ENCODE measurements at regions not wholly inside any gene's neighbourhood (a gene's known extent, or its start where the extent isn't known, plus 50 kb on each side); places are given as distances from the start of the nearest gene placed in this dataset.

DNA sequence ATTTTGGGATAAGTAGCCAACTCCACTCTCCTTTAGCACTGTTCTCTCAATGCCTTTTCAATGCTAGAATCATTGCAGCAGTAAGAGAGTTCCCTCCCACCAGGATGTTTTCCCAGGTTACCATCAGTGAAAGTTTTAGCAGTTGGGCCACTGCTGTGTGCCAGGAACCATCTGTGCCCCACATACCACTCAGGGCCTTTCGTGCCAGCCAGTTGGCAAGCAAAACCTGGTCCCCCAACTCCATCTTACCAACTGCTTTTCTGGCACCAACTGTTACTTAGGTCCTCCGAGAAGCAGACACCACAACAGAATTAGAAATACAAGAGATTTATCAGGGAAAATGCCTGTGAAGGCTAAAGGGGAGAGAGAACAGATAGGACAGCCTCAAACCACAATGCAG is 533.4 kb upstream of the NBEA start:
- Histone ChIP-seq H3K9me3 (no peaks in the 10 kb centered on the region), H3K27ac (no peak overlapping the region), H3K27me3 (no peaks in the 10 kb centered on the region), H3K36me3 (no peaks in the 10 kb centered on the region), H3K4me1 (peaks cover 0 to 4% (median 0%) of the 10 kb centered on the region in 3 donors), H3K4me3 (no peak overlapping the region)
- WGBS, 2 donors (ENCODE audit: low coverage in 1 of 2) = 88% methylated on average over 1 of the region's 2 CpGs; no CpG with 5 or more reads in 1 of the 2 donors
- no peak for ATAC-seq
- TF ChIP-seq, protein P1, sequence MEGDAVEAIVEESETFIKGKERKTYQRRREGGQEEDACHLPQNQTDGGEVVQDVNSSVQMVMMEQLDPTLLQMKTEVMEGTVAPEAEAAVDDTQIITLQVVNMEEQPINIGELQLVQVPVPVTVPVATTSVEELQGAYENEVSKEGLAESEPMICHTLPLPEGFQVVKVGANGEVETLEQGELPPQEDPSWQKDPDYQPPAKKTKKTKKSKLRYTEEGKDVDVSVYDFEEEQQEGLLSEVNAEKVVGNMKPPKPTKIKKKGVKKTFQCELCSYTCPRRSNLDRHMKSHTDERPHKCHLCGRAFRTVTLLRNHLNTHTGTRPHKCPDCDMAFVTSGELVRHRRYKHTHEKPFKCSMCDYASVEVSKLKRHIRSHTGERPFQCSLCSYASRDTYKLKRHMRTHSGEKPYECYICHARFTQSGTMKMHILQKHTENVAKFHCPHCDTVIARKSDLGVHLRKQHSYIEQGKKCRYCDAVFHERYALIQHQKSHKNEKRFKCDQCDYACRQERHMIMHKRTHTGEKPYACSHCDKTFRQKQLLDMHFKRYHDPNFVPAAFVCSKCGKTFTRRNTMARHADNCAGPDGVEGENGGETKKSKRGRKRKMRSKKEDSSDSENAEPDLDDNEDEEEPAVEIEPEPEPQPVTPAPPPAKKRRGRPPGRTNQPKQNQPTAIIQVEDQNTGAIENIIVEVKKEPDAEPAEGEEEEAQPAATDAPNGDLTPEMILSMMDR (IDR thresholded peaks at IDR 0.05) = no peak
- TF ChIP-seq POLR2AphosphoS5 (IDR thresholded peaks at IDR 0.05) = no peak
- no peak for TF ChIP-seq EP300 (IDR thresholded peaks at IDR 0.05)
- TF ChIP-seq POLR2A (IDR thresholded peaks at IDR 0.05) = no peak

DNA sequence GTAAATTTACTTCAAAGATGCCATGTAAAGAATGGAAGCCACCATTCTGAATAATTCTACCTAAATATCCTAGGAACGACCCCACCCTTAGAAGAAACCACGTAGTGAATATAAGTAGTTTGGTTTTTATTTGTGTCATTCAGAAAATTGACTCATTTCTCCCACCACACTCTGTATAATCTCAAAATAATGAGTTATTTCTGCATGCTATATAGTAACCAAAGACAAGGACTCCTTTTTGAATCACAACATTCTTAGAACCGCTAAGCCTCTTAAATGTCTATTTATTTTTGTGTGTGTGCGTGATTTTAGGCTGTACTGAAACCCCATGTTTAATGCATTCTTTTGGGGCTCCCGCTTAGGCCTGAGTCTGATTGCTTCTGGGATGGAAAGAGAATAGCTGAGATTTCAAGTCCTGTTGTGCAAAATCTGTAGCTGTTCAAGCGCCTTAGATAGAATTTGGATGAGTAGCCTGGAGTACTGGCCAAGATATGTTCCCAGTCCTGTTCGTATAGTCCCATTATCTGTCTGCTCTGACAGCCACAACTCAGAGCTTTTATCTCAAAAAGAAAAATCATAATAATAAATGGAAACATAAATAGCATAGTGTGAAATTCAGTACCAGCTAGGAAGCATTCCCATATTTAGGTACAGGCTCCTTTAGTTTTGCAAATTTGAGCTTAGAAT is 532.4 kb upstream of the NBEA start:
- TF ChIP-seq, protein P1 (IDR thresholded peaks at IDR 0.05) = no peak
- TF ChIP-seq POLR2AphosphoS5 (IDR thresholded peaks at IDR 0.05) (no peak), POLR2A (IDR thresholded peaks at IDR 0.05) (no peak), EP300 (IDR thresholded peaks at IDR 0.05) (no peak)
- Histone ChIP-seq H3K4me3 (no peak overlapping the region), H3K4me1 (peaks cover 0 to 4% (median 0%) of the 10 kb centered on the region in 3 donors), H3K9me3 (no peaks in the 10 kb centered on the region), H3K27ac (no peak overlapping the region), H3K36me3 (no peaks in the 10 kb centered on the region), H3K27me3 (no peaks in the 10 kb centered on the region)
- no peak for ATAC-seq
- 44 to 65% methylated on average over 6 to 7 of the region's 7 CpGs for WGBS, 2 donors (ENCODE audit: low coverage in 1 of 2)

DNA sequence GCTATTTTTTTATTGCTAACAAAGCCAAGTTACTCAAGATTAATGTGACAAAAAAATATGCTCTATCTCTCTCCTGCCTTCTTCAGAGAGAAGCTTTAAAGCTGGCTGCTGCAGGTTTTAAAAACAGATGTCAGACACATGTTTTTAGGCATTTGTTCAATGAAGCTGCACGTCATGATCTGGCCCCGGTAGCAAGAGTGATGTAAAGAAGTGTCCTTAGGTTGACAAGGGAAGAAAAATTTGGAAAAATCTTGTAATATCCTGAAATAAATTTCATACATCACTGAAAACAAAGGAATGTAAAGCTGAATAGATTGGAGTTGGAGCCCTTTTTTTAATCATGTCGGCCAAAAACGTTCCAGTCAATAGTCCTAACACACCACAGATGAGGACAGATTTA is 531.4 kb upstream of the NBEA start:
- no peak for ATAC-seq
- H3K27me3 ChIP-seq = no peaks in the 10 kb centered on the region
- H3K36me3 ChIP-seq = no peaks in the 10 kb centered on the region
- TF ChIP-seq, protein P1 (IDR thresholded peaks at IDR 0.05) = no peak
- no peak for TF ChIP-seq POLR2A (IDR thresholded peaks at IDR 0.05)
- TF ChIP-seq POLR2AphosphoS5 (IDR thresholded peaks at IDR 0.05) = no peak
- no peak for TF ChIP-seq EP300 (IDR thresholded peaks at IDR 0.05)
- no peaks in the 10 kb centered on the region for H3K9me3 ChIP-seq
- WGBS, 2 donors (ENCODE audit: low coverage in 1 of 2) = 34 to 39% methylated on average over 4 of the region's 4 CpGs
- H3K4me1 ChIP-seq = peaks cover 0 to 4% (median 0%) of the 10 kb centered on the region in 3 donors
- no peak overlapping the region for H3K4me3 ChIP-seq
- H3K27ac ChIP-seq = no peak overlapping the region

DNA sequence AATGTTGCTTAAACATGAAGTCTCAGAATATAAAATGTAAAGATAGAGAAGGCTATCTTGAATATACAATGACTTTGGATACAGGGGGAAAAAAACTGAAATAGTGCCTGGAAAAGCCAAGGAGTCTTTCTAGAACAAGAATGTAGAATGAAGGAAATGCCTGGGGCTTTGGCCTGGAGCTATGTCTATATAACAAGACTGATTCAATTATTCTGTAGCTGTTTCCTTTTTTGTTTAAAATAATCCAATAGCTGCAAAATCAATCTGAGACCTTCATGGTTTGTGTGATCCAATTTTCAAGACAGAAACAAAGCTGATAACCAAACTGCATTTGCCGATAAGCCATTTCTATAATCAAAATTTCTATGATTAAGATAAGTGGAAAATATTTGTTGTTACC is 530.9 kb upstream of the NBEA start:
- WGBS, 2 donors (ENCODE audit: low coverage in 1 of 2) = 83 to 100% methylated on average over 1 of the region's 1 CpG
- no peak for ATAC-seq
- Histone ChIP-seq H3K27me3 (no peaks in the 10 kb centered on the region), H3K9me3 (no peaks in the 10 kb centered on the region), H3K36me3 (no peaks in the 10 kb centered on the region), H3K4me3 (no peak overlapping the region), H3K4me1 (peaks cover 0 to 4% (median 0%) of the 10 kb centered on the region in 3 donors), H3K27ac (no peak overlapping the region)
- TF ChIP-seq, protein P1 (IDR thresholded peaks at IDR 0.05) = no peak
- no peak for TF ChIP-seq POLR2AphosphoS5 (IDR thresholded peaks at IDR 0.05)
- no peak for TF ChIP-seq POLR2A (IDR thresholded peaks at IDR 0.05)
- TF ChIP-seq EP300 (IDR thresholded peaks at IDR 0.05) = no peak

DNA sequence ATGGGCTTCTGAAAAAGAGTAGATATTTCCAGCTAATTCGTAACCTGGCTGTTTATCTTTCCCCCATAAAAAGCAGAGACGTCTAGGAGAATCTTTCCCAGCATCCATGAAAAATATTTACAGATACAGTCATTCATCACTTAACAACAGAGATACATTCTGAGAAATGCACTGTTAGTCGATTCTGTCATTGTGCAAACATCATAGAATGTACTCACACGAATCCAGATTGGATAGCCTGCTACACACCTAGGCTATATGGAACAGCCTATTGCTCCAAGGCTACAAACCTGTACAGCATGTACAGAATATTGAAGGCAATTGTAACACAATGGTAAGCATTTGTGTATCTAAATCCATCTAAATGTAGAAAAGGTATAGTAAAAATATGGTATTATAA is 530.2 kb upstream of the NBEA start:
- Histone ChIP-seq H3K9me3 (no peaks in the 10 kb centered on the region), H3K27ac (no peak overlapping the region), H3K4me1 (peaks cover 0 to 5% (median 0%) of the 10 kb centered on the region in 3 donors), H3K27me3 (no peaks in the 10 kb centered on the region), H3K36me3 (no peaks in the 10 kb centered on the region), H3K4me3 (no peak overlapping the region)
- WGBS, 2 donors (ENCODE audit: low coverage in 1 of 2) = 74% methylated on average over 4 of the region's 4 CpGs
- TF ChIP-seq, protein P1 (IDR thresholded peaks at IDR 0.05) = no peak
- TF ChIP-seq POLR2A (IDR thresholded peaks at IDR 0.05) = no peak
- no peak for TF ChIP-seq EP300 (IDR thresholded peaks at IDR 0.05)
- TF ChIP-seq POLR2AphosphoS5 (IDR thresholded peaks at IDR 0.05) = no peak
- ATAC-seq = no peak

All from gastroesophageal sphincter (tissue), 4 donors.